Sciatic nerve (tissue), 2 donors: ENCODE measurements at regions not wholly inside any gene's neighbourhood (a gene's known extent, or its start where the extent isn't known, plus 50 kb on each side); places are given as distances from the start of the nearest gene placed in this dataset.

Source experiments
- ATAC-seq: fragments of 200-7000 bp; cut with Tn5 transposase; one replicate; pipeline ENCODE4 v1.9.1; 2020; ENCODE audit warnings: mild to moderate bottlenecking, moderate library complexity
- DNase-seq: peaks from one replicate; pipeline ENCODE4 v3.0.0-alpha.2; 2020; ENCODE audit warnings: low spot score
- intact Hi-C: fragments of 100-400 bp; cut with DNase I; formaldehyde crosslinking; loops from one replicate; pipeline ENCODE4 v1.14.2; 2022
- donor health status: DM: no; HTN: no; CAD: no.
- donor health status: DM: no; HTN: no; CAD: no.

- ATAC-seq: no peak
- no peak for DNase-seq
- intact Hi-C loops: no loop called here
Measured at GRCh38 chr3:21159543-21159906, 591.5 kb downstream of the ZNF385D start.

GRCh38 chr3:21158861-21159542, 592.0 kb downstream of the ZNF385D start:
- intact Hi-C loops: no loop called here
- no peak for ATAC-seq
- no peak for DNase-seq

GRCh38 chr3:21154911-21155310, 596.1 kb downstream of the ZNF385D start:
- DNase-seq (no peak), ATAC-seq (no peak)
- intact Hi-C loops: no loop called here

- intact Hi-C loops: no loop called here
- ATAC-seq (no peak), DNase-seq (no peak)
Measured at GRCh38 chr3:21152555-21152954, 598.5 kb downstream of the ZNF385D start.

- intact Hi-C loops: no loop called here
- no peak for DNase-seq
- ATAC-seq: no peak
Measured at GRCh38 chr3:21142949-21143348, 608.1 kb downstream of the ZNF385D start.

GRCh38 chr3:21142031-21142430, 609.0 kb downstream of the ZNF385D start:
- DNase-seq: no peak
- intact Hi-C loops: no loop called here
- ATAC-seq: no peak

GRCh38 chr3:21140785-21141184, 610.2 kb downstream of the ZNF385D start:
- ATAC-seq (no peak), DNase-seq (no peak)
- intact Hi-C loops: no loop called here

GRCh38 chr3:21138085-21138484, 612.9 kb downstream of the ZNF385D start:
- ATAC-seq: no peak
- intact Hi-C loops: no loop called here
- DNase-seq: no peak

- ATAC-seq (no peak), DNase-seq (no peak)
- intact Hi-C loops: no loop called here
Measured at GRCh38 chr3:21132896-21133295, 618.1 kb downstream of the ZNF385D start.

GRCh38 chr3:21120826-21121225, 630.2 kb downstream of the ZNF385D start:
- ATAC-seq: no peak
- intact Hi-C loops: no loop called here
- DNase-seq: no peak

GRCh38 chr3:21117370-21117769, 633.6 kb downstream of the ZNF385D start:
- ATAC-seq: no peak
- DNase-seq: no peak
- intact Hi-C loops: no loop called here

GRCh38 chr3:21109056-21109455, 642.0 kb downstream of the ZNF385D start:
- intact Hi-C loops: no loop called here
- ATAC-seq (no peak), DNase-seq (no peak)

- ATAC-seq: no peak
- intact Hi-C loops: no loop called here
- DNase-seq: no peak
Measured at GRCh38 chr3:21105784-21106183, 645.2 kb downstream of the ZNF385D start.

- DNase-seq (no peak), ATAC-seq (no peak)
- intact Hi-C loops: no loop called here
Measured at GRCh38 chr3:21100656-21101359, 650.2 kb downstream of the ZNF385D start.

GRCh38 chr3:21094686-21095085, 656.3 kb downstream of the ZNF385D start:
- ATAC-seq (no peak), DNase-seq (no peak)
- intact Hi-C loops: no loop called here

GRCh38 chr3:21073561-21073960, 677.4 kb downstream of the ZNF385D start:
- intact Hi-C loops: no loop called here
- no peak for ATAC-seq
- DNase-seq: no peak

- ATAC-seq (no peak), DNase-seq (no peak)
- intact Hi-C loops: no loop called here
Measured at GRCh38 chr3:21067031-21067813, 683.8 kb downstream of the ZNF385D start.

- intact Hi-C loops: no loop called here
- no peak for DNase-seq
- no peak for ATAC-seq
Measured at GRCh38 chr3:21062831-21063294, 688.1 kb downstream of the ZNF385D start.

- ATAC-seq: no peak
- no peak for DNase-seq
- intact Hi-C loops: no loop called here
Measured at GRCh38 chr3:21059404-21059803, 691.6 kb downstream of the ZNF385D start.

- no peak for ATAC-seq
- DNase-seq: no peak
- intact Hi-C loops: no loop called here
Measured at GRCh38 chr3:21056293-21056692, 694.7 kb downstream of the ZNF385D start.
